Astrocyte (in vitro differentiated cells and primary cell): ENCODE measurements at regions not wholly inside any gene's neighbourhood (a gene's known extent, or its start where the extent isn't known, plus 50 kb on each side); places are given as distances from the start of the nearest gene placed in this dataset.

Experiments used
- DNase-seq: peaks from one replicate; pipeline ENCODE4 v3.0.0-alpha.2; 2010; ENCODE audit warnings: low read depth
- FAIRE-seq: peaks from 2 replicates; lab custom pipeline; 2011; peaks lifted over from hg19 to GRCh38; lab: Jason Lieb, UNC
- H2AFZ ChIP-seq: 2 replicates; pipeline ENCODE4 v1.6.0; 2012; ENCODE audit warnings: low read depth, low read length, inconsistent platforms
- H3K27ac ChIP-seq: 2 replicates; pipeline ENCODE4 v1.5.1; 2011; ENCODE audit warnings: low read depth, low read length, inconsistent platforms
- H3K27me3 ChIP-seq: 2 replicates; pipeline ENCODE4 v1.6.0; 2011; ENCODE audit warnings: low read length, inconsistent platforms; ENCODE audit not compliant: insufficient read depth
- H3K36me3 ChIP-seq: 2 replicates; pipeline ENCODE4 v1.5.1; 2011; ENCODE audit warnings: low read length, inconsistent platforms; ENCODE audit not compliant: insufficient read depth
- H3K4me1 ChIP-seq: 2 replicates; pipeline ENCODE4 v1.5.1; 2011; ENCODE audit warnings: low read length, inconsistent platforms; ENCODE audit not compliant: insufficient read depth
- H3K4me2 ChIP-seq: 2 replicates; pipeline ENCODE4 v1.6.0; 2012; ENCODE audit warnings: low read length, inconsistent platforms
- H3K4me3 ChIP-seq: 2 replicates; pipeline ENCODE4 v1.5.1; 2011; ENCODE audit warnings: low read depth, mild to moderate bottlenecking, low read length, inconsistent platforms; ENCODE audit not compliant: insufficient read depth
- H3K79me2 ChIP-seq: 2 replicates; pipeline ENCODE4 v1.6.0; 2012; ENCODE audit warnings: mild to moderate bottlenecking, low read length, inconsistent platforms; ENCODE audit not compliant: insufficient read depth
- H3K9ac ChIP-seq: 2 replicates; pipeline ENCODE4 v1.6.0; 2012; ENCODE audit warnings: mild to moderate bottlenecking, low read length, inconsistent platforms
- H3K9me3 ChIP-seq: 2 replicates; pipeline ENCODE4 v1.5.1; 2012; ENCODE audit warnings: low read depth, mild to moderate bottlenecking, low read length, inconsistent platforms; ENCODE audit not compliant: insufficient read depth
- H4K20me1 ChIP-seq: 2 replicates; pipeline ENCODE4 v1.6.0; 2012; ENCODE audit warnings: low read length, inconsistent platforms; ENCODE audit not compliant: insufficient read depth
- H3K27ac Mint-ChIP-seq: one replicate; pipeline ENCODE4 v1.8.0; 2021; ENCODE audit warnings: mild to moderate bottlenecking, mixed read lengths; ENCODE audit not compliant: unreplicated experiment
- H3K27me3 Mint-ChIP-seq: one replicate; pipeline ENCODE4 v1.8.0; 2021; ENCODE audit warnings: low read depth, mixed read lengths; ENCODE audit not compliant: unreplicated experiment
- H3K36me3 Mint-ChIP-seq: one replicate; pipeline ENCODE4 v1.8.0; 2021; ENCODE audit warnings: low read depth, mixed read lengths; ENCODE audit not compliant: unreplicated experiment
- H3K4me1 Mint-ChIP-seq: one replicate; pipeline ENCODE4 v1.8.0; 2021; ENCODE audit warnings: low read depth, mixed read lengths; ENCODE audit not compliant: unreplicated experiment
- H3K4me3 Mint-ChIP-seq: one replicate; pipeline ENCODE4 v1.8.0; 2021; ENCODE audit warnings: mild to moderate bottlenecking, moderate library complexity, mixed read lengths; ENCODE audit not compliant: unreplicated experiment
- H3K9me3 Mint-ChIP-seq: one replicate; pipeline ENCODE4 v1.8.0; 2021; ENCODE audit warnings: mild to moderate bottlenecking, mixed read lengths; ENCODE audit not compliant: unreplicated experiment
- EZH2 ChIP-seq: IDR thresholded peaks from 2 replicates; pipeline ENCODE4 v1.6.1; 2012; ENCODE audit warnings: mild to moderate bottlenecking, low read length, inconsistent platforms; ENCODE audit not compliant: insufficient read depth
- TF ChIP-seq, protein P1 (sequence below): IDR thresholded peaks from 2 replicates; pipeline ENCODE4 v1.5.1; 2011; ENCODE audit warnings: low read depth, mild to moderate bottlenecking, inconsistent platforms, low read length, moderate library complexity; ENCODE audit not compliant: insufficient read depth

DNA sequence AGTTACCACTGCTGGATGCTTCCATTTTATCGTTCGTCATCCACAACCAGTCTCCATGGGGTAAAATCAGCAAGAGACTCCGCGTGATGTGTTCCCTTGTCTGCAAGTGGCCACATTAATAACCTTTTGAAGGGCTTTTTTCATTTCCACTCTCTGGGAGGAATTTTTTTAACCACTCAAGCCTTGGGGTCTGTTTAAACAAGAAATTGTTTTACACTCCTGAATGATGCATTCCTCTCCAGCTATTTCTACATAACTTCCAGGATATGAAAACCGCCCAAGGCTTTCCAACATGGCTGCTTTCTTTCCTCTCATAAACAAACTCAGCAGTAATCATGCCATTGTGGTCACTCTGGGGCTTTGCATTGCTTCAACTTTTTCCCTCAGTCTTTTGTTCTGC, 217.2 kb upstream of the DAPK1 start:
- peak overlapping the region; percentile 42 for H3K4me2 ChIP-seq
- no peaks in the 10 kb centered on the region for H3K27me3 ChIP-seq
- DNase-seq = peak; percentile 96
- H3K9me3 ChIP-seq = no peaks in the 10 kb centered on the region
- H3K27ac Mint-ChIP-seq = no peak overlapping the region
- no peak for TF ChIP-seq EZH2
- TF ChIP-seq, protein P1, sequence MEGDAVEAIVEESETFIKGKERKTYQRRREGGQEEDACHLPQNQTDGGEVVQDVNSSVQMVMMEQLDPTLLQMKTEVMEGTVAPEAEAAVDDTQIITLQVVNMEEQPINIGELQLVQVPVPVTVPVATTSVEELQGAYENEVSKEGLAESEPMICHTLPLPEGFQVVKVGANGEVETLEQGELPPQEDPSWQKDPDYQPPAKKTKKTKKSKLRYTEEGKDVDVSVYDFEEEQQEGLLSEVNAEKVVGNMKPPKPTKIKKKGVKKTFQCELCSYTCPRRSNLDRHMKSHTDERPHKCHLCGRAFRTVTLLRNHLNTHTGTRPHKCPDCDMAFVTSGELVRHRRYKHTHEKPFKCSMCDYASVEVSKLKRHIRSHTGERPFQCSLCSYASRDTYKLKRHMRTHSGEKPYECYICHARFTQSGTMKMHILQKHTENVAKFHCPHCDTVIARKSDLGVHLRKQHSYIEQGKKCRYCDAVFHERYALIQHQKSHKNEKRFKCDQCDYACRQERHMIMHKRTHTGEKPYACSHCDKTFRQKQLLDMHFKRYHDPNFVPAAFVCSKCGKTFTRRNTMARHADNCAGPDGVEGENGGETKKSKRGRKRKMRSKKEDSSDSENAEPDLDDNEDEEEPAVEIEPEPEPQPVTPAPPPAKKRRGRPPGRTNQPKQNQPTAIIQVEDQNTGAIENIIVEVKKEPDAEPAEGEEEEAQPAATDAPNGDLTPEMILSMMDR = no peak
- no peak overlapping the region for H3K4me3 Mint-ChIP-seq
- peaks cover 4% of the 10 kb centered on the region for H3K9me3 Mint-ChIP-seq
- H3K79me2 ChIP-seq = no peaks in the 10 kb centered on the region
- H3K27me3 Mint-ChIP-seq = no peaks in the 10 kb centered on the region
- peak; percentile 82 for FAIRE-seq
- H3K36me3 ChIP-seq = no peaks in the 10 kb centered on the region
- peaks cover 35% of the 10 kb centered on the region for H3K4me1 Mint-ChIP-seq
- H3K9ac ChIP-seq = peak overlapping the region; percentile 58
- H3K4me3 ChIP-seq = no peak overlapping the region
- peak overlapping the region; percentile 49 for H2AFZ ChIP-seq
- peaks cover 1% of the 10 kb centered on the region for H3K36me3 Mint-ChIP-seq
- peaks cover 28% of the 10 kb centered on the region for H3K4me1 ChIP-seq
- no peaks in the 10 kb centered on the region for H4K20me1 ChIP-seq
- H3K27ac ChIP-seq = peak overlapping the region; percentile 82

DNA sequence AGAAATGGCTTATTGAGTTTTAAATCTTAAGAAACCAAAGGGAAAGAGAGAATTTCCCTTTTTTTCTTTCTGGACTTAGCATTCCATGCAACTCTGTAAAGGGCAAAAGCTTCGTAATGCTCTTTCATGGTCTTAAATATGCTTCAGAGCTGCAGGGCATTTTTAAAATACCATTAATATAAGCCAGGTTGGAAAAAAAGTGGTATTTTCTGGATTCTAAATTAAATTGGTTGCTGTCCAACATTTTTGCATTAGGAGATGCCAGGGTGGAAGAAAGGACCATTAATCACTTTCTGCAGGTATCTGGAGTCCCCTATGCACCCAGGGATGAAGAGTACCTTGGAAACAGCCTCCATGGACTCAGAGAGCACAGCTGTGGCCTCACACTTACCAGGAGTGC, 215.1 kb upstream of the DAPK1 start:
- H2AFZ ChIP-seq = no peak overlapping the region
- H3K27me3 ChIP-seq = no peaks in the 10 kb centered on the region
- Mint-ChIP-seq H3K9me3 (peaks cover 4% of the 10 kb centered on the region), H3K27ac (no peak overlapping the region), H3K4me1 (peaks cover 22% of the 10 kb centered on the region), H3K4me3 (no peak overlapping the region), H3K27me3 (no peaks in the 10 kb centered on the region), H3K36me3 (peaks cover 1% of the 10 kb centered on the region)
- TF ChIP-seq EZH2 = no peak
- TF ChIP-seq, protein P1 = no peak
- H3K9me3 ChIP-seq = no peaks in the 10 kb centered on the region
- H4K20me1 ChIP-seq = no peaks in the 10 kb centered on the region
- no peaks in the 10 kb centered on the region for H3K36me3 ChIP-seq
- H3K4me3 ChIP-seq = no peak overlapping the region
- H3K4me1 ChIP-seq = peaks cover 15% of the 10 kb centered on the region
- DNase-seq (no peak), FAIRE-seq (no peak)
- H3K9ac ChIP-seq = no peak overlapping the region
- H3K4me2 ChIP-seq = no peak overlapping the region
- H3K27ac ChIP-seq = no peak overlapping the region
- H3K79me2 ChIP-seq = no peaks in the 10 kb centered on the region

DNA sequence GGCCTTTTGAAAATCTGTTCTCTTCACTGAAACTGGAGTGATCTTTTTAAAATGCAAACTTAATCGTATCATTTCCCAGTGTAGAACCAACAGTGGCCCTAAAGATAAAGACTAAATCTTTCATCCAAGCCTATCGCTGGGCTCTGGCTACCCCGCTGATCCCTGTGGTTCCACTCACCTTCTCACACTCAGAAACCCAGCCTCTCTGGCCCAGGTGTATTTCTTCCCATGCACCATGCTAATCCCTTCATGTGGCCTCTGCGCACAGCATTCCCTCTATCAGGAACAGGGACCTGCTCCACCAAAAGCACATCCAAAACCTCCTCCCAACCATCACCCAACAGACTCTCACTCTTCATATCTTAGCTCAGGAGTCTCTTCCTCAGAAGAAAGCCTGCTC, 214.1 kb upstream of the DAPK1 start:
- no peaks in the 10 kb centered on the region for H3K79me2 ChIP-seq
- no peak overlapping the region for H3K9ac ChIP-seq
- no peak overlapping the region for H3K27ac ChIP-seq
- Mint-ChIP-seq H3K4me1 (peaks cover 17% of the 10 kb centered on the region), H3K27ac (no peak overlapping the region), H3K9me3 (peaks cover 4% of the 10 kb centered on the region), H3K27me3 (no peaks in the 10 kb centered on the region), H3K36me3 (peaks cover 1% of the 10 kb centered on the region), H3K4me3 (no peak overlapping the region)
- FAIRE-seq = no peak
- H3K4me1 ChIP-seq = peaks cover 11% of the 10 kb centered on the region
- no peak for TF ChIP-seq EZH2
- TF ChIP-seq, protein P1 = no peak
- H3K27me3 ChIP-seq = no peaks in the 10 kb centered on the region
- H2AFZ ChIP-seq = no peak overlapping the region
- H3K4me3 ChIP-seq = no peak overlapping the region
- no peaks in the 10 kb centered on the region for H3K36me3 ChIP-seq
- no peaks in the 10 kb centered on the region for H3K9me3 ChIP-seq
- H4K20me1 ChIP-seq = no peaks in the 10 kb centered on the region
- no peak for DNase-seq
- H3K4me2 ChIP-seq = no peak overlapping the region
